H54 (cell line): ENCODE measurements at regions not wholly inside any gene's neighbourhood (a gene's known extent, or its start where the extent isn't known, plus 50 kb on each side); places are given as distances from the start of the nearest gene placed in this dataset.

Experiments
- DNase-seq: peaks from one replicate; pipeline ENCODE4 v3.0.0; 2011; ENCODE audit warnings: low spot score, mixed read lengths; ENCODE audit not compliant: insufficient read length
- FAIRE-seq: peaks from 3 replicates; lab custom pipeline; 2011; peaks lifted over from hg19 to GRCh38; lab: Jason Lieb, UNC
- POLR2A ChIP-seq: IDR thresholded peaks from 2 replicates; pipeline ENCODE4 v1.6.1; 2011; ENCODE audit warnings: low read depth, mild to moderate bottlenecking, low read length

DNA sequence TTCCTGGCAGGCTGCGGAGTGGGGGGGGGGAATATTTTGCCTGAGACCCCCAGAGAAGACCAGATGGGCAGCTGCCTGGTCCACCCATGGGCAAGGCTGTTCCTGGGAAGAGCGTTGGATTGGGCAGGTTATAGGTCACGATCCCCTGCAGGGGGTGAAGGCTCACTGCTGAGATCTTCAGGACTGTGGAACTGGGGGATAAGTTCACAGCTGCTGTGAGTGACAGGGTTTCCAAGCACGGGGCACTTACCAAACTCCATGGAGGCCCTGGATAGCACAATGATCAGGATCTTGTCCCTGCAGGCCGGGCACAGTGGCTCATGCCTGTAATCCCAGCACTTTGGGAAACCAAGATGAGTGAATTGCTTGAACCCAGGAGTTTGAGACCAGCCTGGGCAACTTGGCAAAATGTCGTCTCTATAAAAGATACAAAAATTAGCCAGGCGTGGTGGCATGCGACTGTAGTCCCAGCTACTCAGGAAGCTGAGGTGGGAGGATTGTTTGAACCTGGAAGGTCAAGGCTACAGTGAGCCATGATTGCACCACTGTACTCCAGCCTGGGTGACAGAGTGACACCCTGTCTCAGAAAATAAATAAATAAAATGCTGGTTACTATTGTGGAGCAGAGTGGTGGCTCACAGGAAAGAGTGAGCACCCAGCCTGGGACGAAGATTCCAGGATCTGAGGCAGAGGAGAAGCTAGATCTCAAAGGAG is 68.0 kb upstream of the HELT start:
- no peak for TF ChIP-seq POLR2A
- FAIRE-seq (no peak), DNase-seq (no peak)

GRCh38 chr4:184950926-184951325 is 67.4 kb upstream of the HELT start:
- no peak for DNase-seq
- no peak for FAIRE-seq
- no peak for TF ChIP-seq POLR2A

GRCh38 chr4:184951668-184952160 is 66.6 kb upstream of the HELT start:
- no peak for DNase-seq
- no peak for FAIRE-seq
- TF ChIP-seq POLR2A, result no peak

DNA sequence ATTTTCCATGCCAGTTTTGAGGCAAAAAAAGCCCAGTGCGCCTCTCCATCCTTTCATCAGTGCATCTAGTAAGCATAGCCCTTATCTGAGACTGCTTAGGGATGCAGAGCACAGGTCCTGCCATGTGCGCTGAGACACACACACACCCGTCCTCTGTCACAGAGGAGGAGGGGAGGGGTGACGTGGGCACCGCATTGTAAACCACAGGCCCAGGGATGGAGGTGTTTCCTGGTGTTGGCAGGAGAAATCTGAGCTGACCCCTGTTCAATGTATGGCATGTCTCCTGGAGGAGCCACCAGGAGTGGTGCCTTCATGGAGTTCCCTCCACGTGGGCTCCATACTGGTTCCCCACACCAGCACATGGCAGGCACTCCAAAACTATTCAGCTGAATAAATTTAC is 65.8 kb upstream of the HELT start:
- FAIRE-seq (no peak), DNase-seq (no peak)
- no peak for TF ChIP-seq POLR2A

DNA sequence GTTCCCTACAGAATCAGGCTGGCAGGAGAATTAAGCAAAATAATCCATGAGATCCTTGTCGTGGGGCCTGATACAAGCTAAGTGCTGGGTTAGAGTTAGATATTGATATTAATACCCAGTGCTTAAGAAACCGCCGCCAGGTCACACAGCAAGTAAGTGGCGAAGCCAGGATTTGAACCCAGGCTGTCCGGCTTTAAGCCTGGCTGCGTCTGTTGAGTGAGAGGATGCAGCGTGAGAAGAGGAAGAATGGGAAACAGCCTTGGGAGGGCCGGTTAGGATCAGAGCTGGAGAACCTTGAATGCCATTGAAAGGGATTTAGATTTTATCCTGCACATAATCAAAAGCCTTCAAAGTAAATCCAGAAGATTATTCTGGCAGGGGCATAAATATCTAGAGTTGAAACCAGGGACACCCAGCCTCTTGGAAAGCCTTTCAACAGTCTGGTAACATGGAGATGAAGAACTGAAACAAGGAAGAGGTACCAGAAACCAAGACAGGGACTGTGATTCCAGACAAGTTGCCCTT is 64.8 kb upstream of the HELT start:
- FAIRE-seq, result no peak
- no peak for TF ChIP-seq POLR2A

DNA sequence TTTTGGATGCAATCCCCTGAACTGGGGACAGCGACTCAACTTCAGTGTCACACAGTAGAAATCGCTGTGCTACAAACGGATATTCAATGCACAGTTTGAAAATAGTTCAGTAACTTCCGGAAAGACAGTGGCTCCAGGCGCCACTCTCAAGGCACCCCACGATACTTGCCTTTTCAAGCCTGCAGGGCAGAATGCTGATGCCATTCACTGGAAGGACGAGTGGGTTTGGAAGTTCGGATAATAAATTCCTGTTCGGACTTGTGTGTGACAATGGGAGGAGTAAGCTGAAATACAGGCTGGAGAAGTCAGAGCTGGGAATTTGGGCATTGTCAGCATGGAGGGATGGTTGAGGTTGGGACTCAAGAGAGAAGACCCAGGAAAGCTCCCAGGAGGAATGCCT is 64.3 kb upstream of the HELT start:
- TF ChIP-seq POLR2A, result no peak
- no peak for DNase-seq
- no peak for FAIRE-seq

More for the DNA sequence above, 64.8 kb upstream of the HELT start:
- DNase-seq, result no peak

DNA sequence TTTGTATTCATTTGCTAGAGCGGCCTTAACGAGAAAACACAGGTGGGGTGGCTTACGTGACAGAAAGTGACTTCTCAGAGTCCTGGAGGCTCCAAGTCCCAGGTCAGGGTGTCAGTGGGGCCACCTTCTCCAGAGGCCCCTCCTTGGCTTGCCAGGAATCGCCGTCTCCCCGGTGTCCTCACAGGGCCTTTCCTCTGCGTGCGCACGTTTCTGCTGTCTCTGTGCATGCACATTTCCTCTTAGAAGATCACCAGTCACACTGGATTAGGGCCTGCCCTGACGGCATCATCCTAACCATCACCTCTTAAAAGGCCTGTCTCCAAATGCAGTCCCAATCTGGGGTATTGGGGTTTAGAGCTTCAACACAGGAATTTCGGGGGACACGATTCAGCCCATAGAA is 63.8 kb upstream of the HELT start:
- no peak for DNase-seq
- no peak for FAIRE-seq
- TF ChIP-seq POLR2A, result no peak

GRCh38 chr4:184955116-184955515 is 63.2 kb upstream of the HELT start:
- no peak for FAIRE-seq
- DNase-seq, result no peak
- no peak for TF ChIP-seq POLR2A

GRCh38 chr4:184955636-184956035 is 62.7 kb upstream of the HELT start:
- no peak for TF ChIP-seq POLR2A
- DNase-seq (no peak), FAIRE-seq (no peak)

GRCh38 chr4:184957446-184958115 is 60.7 kb upstream of the HELT start:
- FAIRE-seq (no peak), DNase-seq (no peak)
- TF ChIP-seq POLR2A, result no peak

GRCh38 chr4:184958127-184958922 is 60.0 kb upstream of the HELT start:
- FAIRE-seq (no peak), DNase-seq (no peak)

DNA sequence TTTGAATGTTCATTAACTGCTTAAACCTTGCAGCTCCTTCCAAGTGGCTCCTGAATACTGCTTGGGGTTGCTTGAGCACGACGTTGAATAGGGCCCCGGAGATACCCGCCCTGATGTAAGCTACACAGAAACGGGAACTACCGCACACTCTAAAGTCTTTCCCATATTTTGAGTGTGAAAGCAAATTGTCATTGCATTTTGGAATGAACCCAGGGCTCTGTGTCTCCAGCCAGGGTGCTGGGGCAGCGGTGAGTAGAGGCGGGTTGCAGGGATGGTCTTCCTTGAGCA is 59.4 kb upstream of the HELT start:
- FAIRE-seq, result no peak
- DNase-seq, result no peak
- no peak for TF ChIP-seq POLR2A

More at GRCh38 chr4:184958127-184958922, 60.0 kb upstream of the HELT start:
- no peak for TF ChIP-seq POLR2A

GRCh38 chr4:184959309-184959708 is 59.0 kb upstream of the HELT start:
- no peak for TF ChIP-seq POLR2A
- no peak for FAIRE-seq

DNA sequence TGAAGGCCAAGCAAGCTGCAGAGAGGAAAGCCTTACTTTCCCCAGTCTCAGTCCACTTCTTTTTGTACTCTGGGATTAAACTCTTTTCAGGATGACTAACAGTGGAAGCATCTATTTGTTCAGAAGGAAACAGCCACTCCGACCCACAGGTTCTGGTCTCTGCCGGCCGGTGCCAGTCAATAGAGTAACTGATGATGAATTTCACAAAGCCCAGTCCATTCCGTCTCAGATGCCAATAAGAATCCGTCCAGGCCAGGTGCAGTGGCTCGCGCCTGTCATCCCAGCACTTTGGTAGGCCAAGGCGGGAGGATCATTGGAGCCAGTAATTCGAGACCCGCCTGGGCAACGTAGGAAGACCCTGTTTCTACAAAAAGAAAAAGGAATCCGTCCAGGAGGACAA is 58.5 kb upstream of the HELT start:
- no peak for DNase-seq
- FAIRE-seq, result no peak
- no peak for TF ChIP-seq POLR2A

More at GRCh38 chr4:184959309-184959708, 59.0 kb upstream of the HELT start:
- DNase-seq, result no peak
